Naive thymus-derived CD4-positive, alpha-beta T cell (primary cell): ENCODE measurements at regions not wholly inside any gene's neighbourhood (a gene's known extent, or its start where the extent isn't known, plus 50 kb on each side); places are given as distances from the start of the nearest gene placed in this dataset.

Experiments
- ATAC-seq: fragments of 150-1000 bp; cut with Tn5 transposase; 2 replicates; pipeline ENCODE4 v1.10.0; 2021; ENCODE audit warnings: mild to moderate bottlenecking, moderate library complexity
- CTCF ChIA-PET: fragments of 350-600 bp; sonication (Branson Sonifier 250); formaldehyde crosslinking; loops from one replicate; lab custom pipeline; 2021; ENCODE audit warnings: antibody characterized with exemption; lab: Charles Lee
- POLR2A ChIA-PET: fragments of 350-600 bp; sonication (Branson Sonifier 250); formaldehyde crosslinking; loops from one replicate; lab custom pipeline; 2021; ENCODE audit warnings: antibody characterized with exemption, inconsistent platforms; lab: Charles Lee
- DNase-seq, 9 donors: peaks; one replicate each; pipeline versions ENCODE4 v3.0.0 to v3.0.0-alpha.2; 2020 to 2022; ENCODE audit warnings: mixed read lengths in 1 of 9
- H3K27ac ChIP-seq: one replicate; pipeline ENCODE4 v1.7.0; 2013; ENCODE audit warnings: mild to moderate bottlenecking, low read depth, low read length, moderate library complexity
- H3K27me3 ChIP-seq, 2 donors: one replicate each; pipeline ENCODE4 v1.7.0; 2013; ENCODE audit warnings: low read length in 2 of 2, mild to moderate bottlenecking in 2 of 2, moderate library complexity in 2 of 2; ENCODE audit not compliant: control insufficient read depth in 2 of 2, insufficient read depth in 2 of 2
- H3K36me3 ChIP-seq, 3 experiments: 1 replicate in 2 of 3; 2 replicates in 1 of 3; pipeline ENCODE4 v1.7.0; 2013; ENCODE audit warnings: low read length in 3 of 3, mild to moderate bottlenecking in 3 of 3, moderate library complexity in 1 of 3; ENCODE audit not compliant: insufficient read depth in 3 of 3, control insufficient read depth in 2 of 3
- H3K4me1 ChIP-seq, 2 donors: one replicate each; pipeline ENCODE4 v1.7.0; 2013; ENCODE audit warnings: low read length in 2 of 2, mild to moderate bottlenecking in 2 of 2, moderate library complexity in 1 of 2; ENCODE audit not compliant: control insufficient read depth in 2 of 2, insufficient read depth in 2 of 2
- H3K4me3 ChIP-seq: 2 replicates; pipeline ENCODE4 v1.7.0; 2013; ENCODE audit warnings: mild to moderate bottlenecking, low read length
- H3K9me3 ChIP-seq, 3 experiments: 1 replicate in 2 of 3; 2 replicates in 1 of 3; pipeline ENCODE4 v1.7.0; 2013; ENCODE audit warnings: low read length in 3 of 3; ENCODE audit not compliant: control insufficient read depth in 2 of 3
- H3K27ac Mint-ChIP-seq, 9 donors: one replicate each; pipeline ENCODE4 v1.8.0; 2020 to 2022; ENCODE audit warnings: mixed read lengths in 9 of 9, mild to moderate bottlenecking in 8 of 9, moderate library complexity in 5 of 9, inconsistent platforms in 2 of 9
- H3K27me3 Mint-ChIP-seq, 5 donors: one replicate each; pipeline ENCODE4 v1.8.0; 2021 to 2022; ENCODE audit warnings: mixed read lengths in 5 of 5, mild to moderate bottlenecking in 1 of 5
- H3K36me3 Mint-ChIP-seq, 5 donors: one replicate each; pipeline ENCODE4 v1.8.0; 2020 to 2022; ENCODE audit warnings: mixed read lengths in 5 of 5, mild to moderate bottlenecking in 3 of 5, inconsistent platforms in 1 of 5
- H3K4me1 Mint-ChIP-seq, 7 donors: one replicate each; pipeline ENCODE4 v1.8.0; 2020 to 2022; ENCODE audit warnings: mixed read lengths in 7 of 7, mild to moderate bottlenecking in 3 of 7, inconsistent platforms in 1 of 7
- H3K4me3 Mint-ChIP-seq, 10 donors: one replicate each; pipeline ENCODE4 v1.8.0; 2020 to 2022; ENCODE audit warnings: mild to moderate bottlenecking in 10 of 10, mixed read lengths in 10 of 10, moderate library complexity in 6 of 10, inconsistent platforms in 2 of 10
- H3K9me3 Mint-ChIP-seq, 11 donors: one replicate each; pipeline ENCODE4 v1.8.0; 2020 to 2022; ENCODE audit warnings: mixed read lengths in 11 of 11, mild to moderate bottlenecking in 4 of 11, inconsistent platforms in 1 of 11, moderate library complexity in 1 of 11
- intact Hi-C, 2 donors: fragments of 100-400 bp; cut with micrococcal nuclease; formaldehyde crosslinking; loops; one replicate each; pipeline ENCODE4 v1.15.1; 2023

DNA sequence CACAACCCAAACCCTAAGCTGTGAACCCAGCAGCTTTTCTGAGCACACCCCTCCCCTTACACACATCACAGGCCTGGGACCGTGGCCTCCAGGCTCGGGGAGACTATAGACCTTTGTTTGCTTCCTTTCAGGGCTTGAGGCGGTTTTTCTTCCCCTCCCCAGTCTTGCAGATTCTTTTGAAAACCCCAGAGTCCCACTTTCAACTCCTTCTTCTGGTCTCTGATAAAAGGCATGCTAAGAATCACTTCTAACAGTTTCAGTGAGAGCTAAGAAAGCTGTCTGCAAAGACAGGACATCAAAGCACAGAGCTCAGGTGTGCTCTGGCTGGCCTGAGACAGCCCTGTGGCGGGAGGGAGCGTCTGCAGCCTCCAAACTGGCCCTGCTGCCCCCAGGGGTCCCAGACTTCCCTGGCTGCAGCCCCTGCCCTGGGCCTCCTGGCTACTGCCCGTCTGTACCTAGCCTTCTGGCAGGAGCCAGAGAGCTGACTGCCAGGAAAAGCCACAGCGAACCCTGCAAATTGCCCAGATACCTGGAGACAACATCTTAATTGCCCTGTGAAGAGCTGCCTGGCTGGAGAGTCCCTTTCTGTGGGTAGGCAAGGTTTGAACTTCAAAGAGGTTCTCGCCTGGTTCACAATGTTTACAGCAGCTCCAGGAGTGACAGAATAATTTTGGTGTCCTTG, 138.9 kb downstream of the GADD45G start:
- H3K4me3 ChIP-seq = peak overlapping the region; percentile 35
- peak; percentile 88 for ATAC-seq

DNA sequence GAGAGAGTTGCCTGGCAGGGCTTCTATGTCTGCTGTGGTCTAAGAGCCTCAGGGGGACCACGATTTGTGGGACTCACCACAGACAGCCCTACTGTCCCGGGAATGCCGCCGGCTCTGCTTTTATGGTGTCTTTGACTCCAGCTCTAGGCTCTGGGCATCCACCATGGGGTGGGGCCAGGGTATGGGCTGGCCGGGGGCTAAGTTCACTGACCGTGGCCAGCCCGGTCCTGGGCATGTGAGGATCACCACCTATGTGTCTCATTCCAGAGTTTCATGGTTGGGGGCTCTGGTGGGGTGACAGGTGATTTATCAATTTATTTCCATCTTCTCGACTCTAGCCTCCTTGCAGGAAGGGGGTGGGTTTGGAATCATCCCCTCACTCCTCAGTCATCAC, 139.4 kb downstream of the GADD45G start:
- peaks cover 18 to 65% of the 10 kb centered on the region in 2 donors for H3K4me1 ChIP-seq
- DNase-seq (no peak), ATAC-seq (no peak)
- H3K27me3 ChIP-seq = no peaks in the 10 kb centered on the region
- peaks cover 0 to 11% (median 0%) of the 10 kb centered on the region in 3 experiments for H3K9me3 ChIP-seq
- Mint-ChIP-seq H3K4me3 (peak overlapping the region; percentile 57 to 85 (median 78)), H3K27me3 (peaks cover 0 to 2% (median 0%) of the 10 kb centered on the region in 5 donors), H3K4me1 (peaks cover 45 to 91% (median 87%) of the 10 kb centered on the region in 7 donors), H3K27ac (peak overlapping the region in 7 of 9 donors; percentile 36 to 94 (median 69)), H3K9me3 (peaks cover 0 to 6% (median 1%) of the 10 kb centered on the region in 11 donors), H3K36me3 (peaks cover 0 to 18% (median under 1%) of the 10 kb centered on the region in 5 donors)
- H3K4me3 ChIP-seq = no peak overlapping the region
- no peaks in the 10 kb centered on the region for H3K36me3 ChIP-seq
- intact Hi-C loops = loop anchor here in 1 of 2 donors (5.0 kb wide), 3 partner anchors 42 to 302 kb away; no protein-coding TSS in a partner anchor
- CTCF ChIA-PET = interaction anchor here (0.6 to 1.0 kb wide), 2 partner anchors 141 to 145 kb away, joined by 3 to 4 read pairs; no protein-coding TSS in a partner anchor
- POLR2A ChIA-PET = interaction anchor here (1.0 to 1.1 kb wide), 2 partner anchors 9 to 317 kb away, joined by 3 to 7 read pairs; no protein-coding TSS in a partner anchor
- H3K27ac ChIP-seq = no peak overlapping the region

More for the DNA sequence above, 138.9 kb downstream of the GADD45G start:
- Mint-ChIP-seq H3K9me3 (peaks cover 0 to 6% (median 0%) of the 10 kb centered on the region in 11 donors), H3K4me1 (peaks cover 49 to 91% (median 87%) of the 10 kb centered on the region in 7 donors), H3K36me3 (peaks cover 0 to 22% (median 0%) of the 10 kb centered on the region in 5 donors), H3K27ac (peak overlapping the region; percentile 49 to 94 (median 83)), H3K4me3 (peak overlapping the region; percentile 62 to 85 (median 76)), H3K27me3 (no peaks in the 10 kb centered on the region)
- Histone ChIP-seq H3K27me3 (no peaks in the 10 kb centered on the region), H3K4me1 (peaks cover 18 to 65% of the 10 kb centered on the region in 2 donors), H3K27ac (peak overlapping the region; percentile 37), H3K9me3 (peaks cover 0 to 5% (median 0%) of the 10 kb centered on the region in 3 experiments), H3K36me3 (no peaks in the 10 kb centered on the region)
- peak; percentile 23 to 82 (median 76) for DNase-seq
- POLR2A ChIA-PET = interaction anchor here (0.7 to 1.1 kb wide), 2 partner anchors 16 to 318 kb away, joined by 3 to 7 read pairs; no protein-coding TSS in a partner anchor
- intact Hi-C loops = loop anchor here (1.0 to 5.0 kb wide), 9 partner anchors 29 to 301 kb away; no protein-coding TSS in a partner anchor
- CTCF ChIA-PET = interaction anchor here (1.0 to 1.4 kb wide), 2 partner anchors 141 to 358 kb away, joined by 3 to 4 read pairs; no protein-coding TSS in a partner anchor

DNA sequence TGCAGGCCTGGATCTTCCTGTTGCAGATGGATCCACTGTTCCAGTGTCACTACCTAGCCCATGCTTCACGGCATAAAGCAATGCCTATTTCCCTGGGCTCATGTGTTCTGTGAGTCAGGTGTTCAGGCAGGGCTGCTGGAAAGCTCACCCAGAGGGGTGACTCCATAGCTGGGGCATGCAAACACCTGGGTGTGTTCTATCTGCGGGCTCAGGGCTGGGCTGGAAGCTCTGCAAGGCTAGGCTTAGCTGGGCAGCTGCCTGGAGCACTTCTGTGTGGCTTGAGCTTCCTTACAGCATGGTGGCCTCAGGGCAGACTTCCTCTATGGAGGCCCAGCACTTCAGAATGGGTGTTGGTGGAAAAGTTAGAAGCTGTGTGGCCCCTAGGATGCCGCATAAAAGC, 139.9 kb downstream of the GADD45G start:
- Histone ChIP-seq H3K27me3 (no peaks in the 10 kb centered on the region), H3K36me3 (no peaks in the 10 kb centered on the region), H3K4me3 (no peak overlapping the region), H3K9me3 (peaks cover 0 to 11% (median 0%) of the 10 kb centered on the region in 3 experiments), H3K4me1 (peaks cover 18 to 62% of the 10 kb centered on the region in 2 donors), H3K27ac (no peak overlapping the region)
- DNase-seq (peak in 1 of 9 donors; percentile 13), ATAC-seq (no peak)
- H3K36me3 Mint-ChIP-seq = peaks cover 0 to 22% (median 4%) of the 10 kb centered on the region in 5 donors
- intact Hi-C loops = loop anchor here in 1 of 2 donors (5.0 kb wide), 3 partner anchors 42 to 302 kb away; no protein-coding TSS in a partner anchor
- peaks cover 45 to 91% (median 87%) of the 10 kb centered on the region in 7 donors for H3K4me1 Mint-ChIP-seq
- H3K27ac Mint-ChIP-seq = peak overlapping the region in 5 of 9 donors; percentile 43 to 94 (median 74)
- H3K4me3 Mint-ChIP-seq = peak overlapping the region in 9 of 10 donors; percentile 35 to 85 (median 76)
- CTCF ChIA-PET = interaction anchor here (0.6 kb wide), 1 partner anchor 145 kb away, joined by 3 read pairs; no protein-coding TSS in a partner anchor
- peaks cover 0 to 7% (median 4%) of the 10 kb centered on the region in 11 donors for H3K9me3 Mint-ChIP-seq
- POLR2A ChIA-PET = interaction anchor here (1.0 kb wide), 2 partner anchors 9 to 11 kb away, joined by 3 read pairs; no protein-coding TSS in a partner anchor
- H3K27me3 Mint-ChIP-seq = peaks cover 0 to 6% (median 0%) of the 10 kb centered on the region in 5 donors

DNA sequence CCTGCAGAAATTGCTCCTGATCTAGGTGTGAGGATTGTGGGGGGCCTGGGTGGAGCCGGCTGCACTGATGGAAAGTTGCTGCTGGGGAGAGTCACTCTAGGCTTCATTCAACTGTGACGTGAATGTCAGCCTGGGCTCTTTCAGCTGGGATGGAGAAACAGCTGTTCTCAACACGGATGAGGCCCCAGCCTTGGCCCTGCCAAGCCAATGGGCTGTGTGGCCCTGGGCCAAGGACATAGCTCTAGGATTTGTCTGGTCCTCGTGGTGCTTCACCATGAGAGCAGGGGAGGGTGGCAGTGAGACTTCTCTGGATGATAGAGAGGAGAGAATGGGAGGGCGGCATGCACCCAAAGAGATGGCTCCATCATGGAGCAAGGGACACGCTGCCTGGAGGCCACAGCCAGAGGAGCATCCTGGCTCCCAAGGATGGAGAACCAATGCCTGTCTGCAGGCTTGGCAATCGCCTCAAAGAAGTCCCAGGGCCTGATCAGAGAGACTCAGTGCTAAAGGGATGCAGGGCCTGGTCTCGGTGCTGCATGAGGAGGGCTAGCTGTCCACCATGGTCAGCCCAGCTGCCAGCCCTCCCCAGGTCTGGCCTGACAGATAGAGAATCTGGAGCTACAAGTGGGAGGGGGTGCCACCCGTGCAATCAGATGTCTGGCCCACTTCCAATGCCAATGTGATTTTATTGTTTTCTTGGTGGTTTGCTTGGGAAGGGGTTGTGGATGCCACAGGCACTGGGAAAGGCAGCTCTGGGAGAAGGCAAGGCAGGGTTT, 141.0 kb downstream of the GADD45G start:
- Mint-ChIP-seq H3K9me3 (peaks cover 0 to 7% (median 4%) of the 10 kb centered on the region in 11 donors), H3K27me3 (peaks cover 0 to 6% (median 0%) of the 10 kb centered on the region in 5 donors), H3K27ac (peak overlapping the region in 3 of 9 donors; percentile 28 to 72 (median 48)), H3K4me3 (peak overlapping the region in 4 of 10 donors; percentile 15 to 58 (median 32)), H3K36me3 (peaks cover 0 to 22% (median 4%) of the 10 kb centered on the region in 5 donors), H3K4me1 (peaks cover 41 to 88% (median 80%) of the 10 kb centered on the region in 7 donors)
- no peak overlapping the region for H3K4me3 ChIP-seq
- intact Hi-C loops = no loop called here
- POLR2A ChIA-PET = interaction anchor here (0.6 to 1.0 kb wide), 3 partner anchors 10 to 305 kb away, joined by 3 to 4 read pairs (median 3); no protein-coding TSS in a partner anchor
- no peak overlapping the region for H3K27ac ChIP-seq
- CTCF ChIA-PET = no interaction called here
- H3K4me1 ChIP-seq = peaks cover 18 to 52% of the 10 kb centered on the region in 2 donors
- DNase-seq (no peak), ATAC-seq (no peak)
- H3K36me3 ChIP-seq = no peaks in the 10 kb centered on the region
- H3K27me3 ChIP-seq = no peaks in the 10 kb centered on the region
- peaks cover 0 to 11% (median 0%) of the 10 kb centered on the region in 3 experiments for H3K9me3 ChIP-seq

DNA sequence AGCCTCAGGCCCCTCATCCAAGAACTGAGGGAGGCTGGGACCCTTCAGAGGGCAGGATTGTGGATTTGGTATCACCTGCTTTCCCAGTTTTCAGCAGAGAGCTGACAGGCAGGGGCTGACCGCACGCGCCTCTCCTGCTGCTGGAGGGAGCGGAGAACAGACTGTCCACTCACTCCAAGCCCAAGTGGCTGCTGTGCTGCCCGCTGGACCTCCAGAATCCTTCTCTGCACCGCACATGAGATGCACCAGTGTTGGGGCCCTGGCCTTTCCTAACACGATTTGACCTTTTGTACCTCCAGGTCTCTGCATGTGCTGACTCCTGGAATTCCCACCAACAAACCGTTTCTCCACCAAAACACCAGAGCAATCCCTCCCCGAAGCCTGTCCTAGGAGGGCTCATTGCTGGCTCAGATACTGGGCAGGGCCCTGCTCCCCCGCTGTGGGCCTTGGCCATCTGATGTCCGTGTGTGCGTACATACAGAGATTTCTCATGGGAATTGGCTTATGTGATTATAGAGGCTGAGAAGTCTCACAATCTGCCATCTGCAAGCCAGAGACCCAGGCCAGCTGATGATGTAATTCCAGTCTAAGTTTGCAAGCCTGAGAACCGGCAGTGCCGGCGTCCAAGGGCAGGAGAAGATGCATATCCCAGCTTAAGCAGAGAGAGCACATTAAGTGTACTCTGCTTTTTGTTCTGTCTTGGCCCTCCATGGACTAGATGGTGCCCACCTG, 141.7 kb downstream of the GADD45G start:
- Histone ChIP-seq H3K4me1 (peaks cover 18 to 45% of the 10 kb centered on the region in 2 donors), H3K27ac (no peak overlapping the region), H3K9me3 (peaks cover 0 to 11% (median 0%) of the 10 kb centered on the region in 3 experiments), H3K36me3 (no peaks in the 10 kb centered on the region), H3K4me3 (no peak overlapping the region), H3K27me3 (no peaks in the 10 kb centered on the region)
- ChIA-PET POLR2A (no interaction called here), CTCF (no interaction called here)
- DNase-seq (no peak), ATAC-seq (no peak)
- intact Hi-C loops = no loop called here
- Mint-ChIP-seq H3K4me1 (peaks cover 36 to 85% (median 76%) of the 10 kb centered on the region in 7 donors), H3K4me3 (no peak overlapping the region), H3K27ac (peak overlapping the region in 2 of 9 donors; percentile 48 to 60), H3K36me3 (peaks cover 0 to 22% (median 4%) of the 10 kb centered on the region in 5 donors), H3K9me3 (peaks cover 0 to 7% (median 4%) of the 10 kb centered on the region in 11 donors), H3K27me3 (peaks cover 0 to 6% (median 0%) of the 10 kb centered on the region in 5 donors)
